ENCODE measurements at regions not wholly inside any gene's neighbourhood (a gene's known extent, or its start where the extent isn't known, plus 50 kb on each side); places are given as distances from the start of the nearest gene placed in this dataset.

DNA sequence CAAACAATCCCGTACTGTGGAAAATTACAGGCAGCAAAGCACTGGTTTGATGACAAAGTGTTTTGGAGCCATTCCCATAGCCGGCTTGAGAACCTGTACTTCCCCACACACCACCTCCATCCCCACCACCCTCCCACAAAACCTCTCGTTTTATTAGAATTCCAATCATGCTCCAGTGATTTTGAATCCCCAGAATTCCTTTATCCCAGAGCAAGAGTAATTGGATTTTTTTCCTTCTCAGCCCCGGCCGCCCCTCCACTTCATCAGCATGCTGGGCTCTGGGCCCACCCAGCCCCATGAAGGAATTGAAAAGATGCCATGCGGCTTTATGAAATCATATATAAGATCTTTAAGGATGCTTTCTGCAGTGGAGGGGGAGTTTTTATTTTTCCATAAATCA lies 136.6 kb downstream of the OMA1 start:
- no peak for DNase-seq
- Histone ChIP-seq H3K36me3 (no peaks in the 10 kb centered on the region), H3K4me3 (ENCODE audit: low read depth, low read length) (no peak overlapping the region), H3K9me3 (ENCODE audit: severe bottlenecking) (no peaks in the 10 kb centered on the region), H3K27ac (no peak overlapping the region), H3K27me3 (ENCODE audit: insufficient read depth, low read depth, severe bottlenecking) (no peaks in the 10 kb centered on the region)
- TF ChIP-seq, protein P1, sequence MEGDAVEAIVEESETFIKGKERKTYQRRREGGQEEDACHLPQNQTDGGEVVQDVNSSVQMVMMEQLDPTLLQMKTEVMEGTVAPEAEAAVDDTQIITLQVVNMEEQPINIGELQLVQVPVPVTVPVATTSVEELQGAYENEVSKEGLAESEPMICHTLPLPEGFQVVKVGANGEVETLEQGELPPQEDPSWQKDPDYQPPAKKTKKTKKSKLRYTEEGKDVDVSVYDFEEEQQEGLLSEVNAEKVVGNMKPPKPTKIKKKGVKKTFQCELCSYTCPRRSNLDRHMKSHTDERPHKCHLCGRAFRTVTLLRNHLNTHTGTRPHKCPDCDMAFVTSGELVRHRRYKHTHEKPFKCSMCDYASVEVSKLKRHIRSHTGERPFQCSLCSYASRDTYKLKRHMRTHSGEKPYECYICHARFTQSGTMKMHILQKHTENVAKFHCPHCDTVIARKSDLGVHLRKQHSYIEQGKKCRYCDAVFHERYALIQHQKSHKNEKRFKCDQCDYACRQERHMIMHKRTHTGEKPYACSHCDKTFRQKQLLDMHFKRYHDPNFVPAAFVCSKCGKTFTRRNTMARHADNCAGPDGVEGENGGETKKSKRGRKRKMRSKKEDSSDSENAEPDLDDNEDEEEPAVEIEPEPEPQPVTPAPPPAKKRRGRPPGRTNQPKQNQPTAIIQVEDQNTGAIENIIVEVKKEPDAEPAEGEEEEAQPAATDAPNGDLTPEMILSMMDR (IDR thresholded peaks at IDR 0.05; ENCODE audit: low read depth, low read length), result no peak

DNA sequence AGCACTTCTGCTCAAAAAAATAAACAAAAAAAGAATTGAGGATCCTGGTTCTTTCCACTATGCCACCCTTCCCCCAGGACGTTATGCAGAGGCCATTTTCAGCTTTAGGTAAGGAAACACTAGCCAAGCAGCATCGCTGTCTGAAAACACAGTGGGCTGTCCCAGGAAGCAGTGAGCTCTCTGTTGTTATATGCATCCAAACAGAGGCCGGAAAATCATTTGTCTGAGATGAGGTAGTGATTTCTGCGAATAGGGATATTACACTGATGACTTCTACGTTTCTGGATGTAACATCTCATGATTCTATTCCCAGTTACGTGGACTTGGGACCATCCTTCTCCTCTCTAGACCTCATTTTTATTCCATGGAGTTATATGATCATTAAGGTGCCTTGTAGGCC lies 137.2 kb downstream of the OMA1 start:
- no peaks in the 10 kb centered on the region for H3K36me3 ChIP-seq
- no peaks in the 10 kb centered on the region for H3K9me3 ChIP-seq (ENCODE audit: severe bottlenecking)
- TF ChIP-seq, protein P1 (IDR thresholded peaks at IDR 0.05; ENCODE audit: low read depth, low read length), result no peak
- H3K4me3 ChIP-seq (ENCODE audit: low read depth, low read length), result no peak overlapping the region
- DNase-seq, result no peak
- no peaks in the 10 kb centered on the region for H3K27me3 ChIP-seq (ENCODE audit: insufficient read depth, low read depth, severe bottlenecking)
- H3K27ac ChIP-seq, result no peak overlapping the region

DNA sequence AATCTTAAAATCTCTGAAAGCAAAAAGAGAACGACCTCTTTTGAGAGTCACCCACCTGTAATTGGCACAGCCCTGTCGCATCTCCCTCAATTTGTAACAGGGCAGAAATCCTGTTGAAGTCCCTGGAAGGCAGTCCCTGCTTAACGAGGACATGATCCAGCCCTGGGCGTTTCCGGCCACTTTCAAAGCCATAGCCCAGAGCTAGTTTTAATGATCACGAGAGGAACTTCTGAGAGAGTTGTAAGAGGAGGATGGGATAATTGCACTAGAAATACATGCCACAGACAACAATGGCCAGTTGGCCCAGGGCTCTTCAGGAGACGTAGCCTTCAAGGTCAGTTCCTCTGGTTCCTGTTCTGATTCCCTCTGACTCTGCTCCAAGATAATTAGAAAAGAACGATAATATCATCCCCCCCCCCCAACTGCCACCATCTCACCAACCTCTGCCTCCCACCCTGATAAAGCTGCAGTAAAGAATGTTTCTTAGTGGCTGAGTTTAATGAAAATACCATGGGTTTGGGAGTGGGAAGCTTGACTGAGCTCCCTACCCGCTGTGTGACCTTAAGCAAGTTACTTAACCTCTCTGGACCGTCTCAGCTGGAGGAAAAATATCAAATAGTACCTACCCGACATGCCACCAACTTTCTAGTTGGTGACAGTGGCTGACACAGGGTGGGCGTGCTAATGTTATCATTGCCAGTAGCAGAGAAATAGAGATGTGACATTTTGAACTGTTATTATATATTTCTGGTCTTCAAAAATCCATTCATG lies 140.0 kb downstream of the OMA1 start:
- Histone ChIP-seq H3K9me3 (ENCODE audit: severe bottlenecking) (no peaks in the 10 kb centered on the region), H3K36me3 (no peaks in the 10 kb centered on the region), H3K4me3 (ENCODE audit: low read depth, low read length) (no peak overlapping the region), H3K27me3 (ENCODE audit: insufficient read depth, low read depth, severe bottlenecking) (no peaks in the 10 kb centered on the region), H3K27ac (no peak overlapping the region)
- TF ChIP-seq, protein P1 (IDR thresholded peaks at IDR 0.05; ENCODE audit: low read depth, low read length), result no peak
- no peak for DNase-seq

DNA sequence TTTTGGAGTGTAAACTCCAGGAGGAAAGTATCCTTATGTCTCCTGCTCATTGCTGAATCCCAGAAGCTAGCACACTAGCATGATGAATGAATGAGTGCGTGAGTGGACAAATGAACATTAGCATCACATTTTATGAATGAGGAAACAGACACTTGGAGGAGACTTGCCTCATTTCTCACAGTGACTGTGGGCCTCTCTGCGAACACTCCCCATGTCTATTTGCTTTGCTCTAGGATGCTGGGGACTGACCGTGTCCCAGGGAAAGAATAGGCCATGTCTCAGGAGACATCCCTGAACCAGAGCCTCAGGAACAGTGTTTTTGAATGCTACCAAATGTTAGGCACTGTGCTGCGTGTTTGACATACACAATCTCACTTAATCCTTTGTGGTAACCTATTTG lies 140.9 kb downstream of the OMA1 start:
- no peak overlapping the region for H3K4me3 ChIP-seq (ENCODE audit: low read depth, low read length)
- H3K27ac ChIP-seq, result no peak overlapping the region
- H3K27me3 ChIP-seq (ENCODE audit: insufficient read depth, low read depth, severe bottlenecking), result no peaks in the 10 kb centered on the region
- TF ChIP-seq, protein P1 (IDR thresholded peaks at IDR 0.05; ENCODE audit: low read depth, low read length), result no peak
- H3K36me3 ChIP-seq, result no peaks in the 10 kb centered on the region
- DNase-seq, result no peak
- H3K9me3 ChIP-seq (ENCODE audit: severe bottlenecking), result no peaks in the 10 kb centered on the region

DNA sequence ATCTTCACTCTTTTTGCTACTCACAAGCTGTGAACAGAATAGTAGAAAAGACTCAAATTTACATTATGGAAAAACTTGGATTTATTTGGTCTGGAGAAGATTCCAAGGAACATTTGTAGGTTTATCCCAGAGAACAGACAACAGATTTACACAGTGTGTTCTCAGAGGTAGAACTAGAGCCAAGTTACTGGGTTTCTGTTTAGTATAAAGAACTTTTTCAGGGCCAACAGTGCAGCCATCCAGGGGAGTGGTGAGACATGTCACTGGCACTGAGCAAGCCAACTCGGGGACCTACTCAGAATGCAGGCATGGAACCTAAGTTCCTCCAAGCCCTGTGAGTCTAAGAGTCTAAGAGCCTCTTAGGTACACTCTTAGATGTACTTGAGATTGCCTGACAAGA lies 142.6 kb downstream of the OMA1 start:
- TF ChIP-seq, protein P1 (IDR thresholded peaks at IDR 0.05; ENCODE audit: low read depth, low read length), result no peak
- Histone ChIP-seq H3K9me3 (ENCODE audit: severe bottlenecking) (no peaks in the 10 kb centered on the region), H3K27me3 (ENCODE audit: insufficient read depth, low read depth, severe bottlenecking) (no peaks in the 10 kb centered on the region), H3K4me3 (ENCODE audit: low read depth, low read length) (no peak overlapping the region), H3K36me3 (no peaks in the 10 kb centered on the region), H3K27ac (no peak overlapping the region)
- DNase-seq, result no peak

DNA sequence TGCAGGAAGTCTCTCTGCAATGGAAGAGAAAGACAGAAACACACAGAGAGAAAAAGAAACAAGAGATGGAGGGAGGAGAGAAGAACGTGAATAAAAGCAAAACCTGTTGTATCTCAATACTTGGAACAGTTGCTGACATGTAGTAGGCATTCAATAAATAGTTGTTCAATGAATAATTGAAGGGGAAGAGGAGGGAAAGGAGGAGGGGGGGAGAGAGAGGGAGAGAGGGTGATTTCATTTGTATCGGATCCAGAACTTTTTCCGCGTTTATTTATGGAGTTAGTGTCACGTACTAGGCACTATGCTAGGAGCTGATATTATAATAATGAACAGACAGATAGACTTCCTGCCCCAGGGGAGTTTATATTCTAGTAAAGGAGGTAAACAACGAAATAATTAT lies 144.1 kb downstream of the OMA1 start:
- no peak for DNase-seq
- no peaks in the 10 kb centered on the region for H3K9me3 ChIP-seq (ENCODE audit: severe bottlenecking)
- TF ChIP-seq, protein P1 (IDR thresholded peaks at IDR 0.05; ENCODE audit: low read depth, low read length), result no peak
- no peak overlapping the region for H3K27ac ChIP-seq
- no peaks in the 10 kb centered on the region for H3K27me3 ChIP-seq (ENCODE audit: insufficient read depth, low read depth, severe bottlenecking)
- no peaks in the 10 kb centered on the region for H3K36me3 ChIP-seq
- no peak overlapping the region for H3K4me3 ChIP-seq (ENCODE audit: low read depth, low read length)
